Epithelial cell of proximal tubule (primary cell): ENCODE measurements at regions not wholly inside any gene's neighbourhood (a gene's known extent, or its start where the extent isn't known, plus 50 kb on each side); places are given as distances from the start of the nearest gene placed in this dataset.

Source experiments
- DNase-seq: peaks from one replicate; pipeline ENCODE4 v3.0.0-alpha.2; 2011; ENCODE audit warnings: low read depth
- H3K4me3 ChIP-seq: 2 replicates; pipeline ENCODE4 v1.5.1; 2011; ENCODE audit warnings: low read depth, mild to moderate bottlenecking, low read length
- CTCF ChIP-seq: conservative IDR thresholded peaks from 2 replicates; pipeline ENCODE4 v1.5.1; 2012; ENCODE audit warnings: low read depth, mild to moderate bottlenecking, low read length

- H3K4me3 ChIP-seq: no peak overlapping the region
- no peak for TF ChIP-seq CTCF
- no peak for DNase-seq
Observed at GRCh38 chr6:85166114-85166741, 283.7 kb upstream of the NT5E start.

GRCh38 chr6:85163156-85164080 is 286.5 kb upstream of the NT5E start:
- TF ChIP-seq CTCF: no peak
- DNase-seq: no peak
- H3K4me3 ChIP-seq: no peak overlapping the region

- no peak for TF ChIP-seq CTCF
- H3K4me3 ChIP-seq: no peak overlapping the region
- no peak for DNase-seq
Observed at GRCh38 chr6:85157311-85157710, 292.6 kb upstream of the NT5E start.

GRCh38 chr6:85143676-85144075 is 306.2 kb upstream of the NT5E start:
- TF ChIP-seq CTCF: no peak
- H3K4me3 ChIP-seq: no peak overlapping the region
- no peak for DNase-seq

- TF ChIP-seq CTCF: no peak
- no peak overlapping the region for H3K4me3 ChIP-seq
- DNase-seq: no peak
Observed at GRCh38 chr6:85137865-85138264, 312.0 kb upstream of the NT5E start.

GRCh38 chr6:85136310-85136709 is 313.6 kb upstream of the NT5E start:
- no peak for TF ChIP-seq CTCF
- no peak overlapping the region for H3K4me3 ChIP-seq
- no peak for DNase-seq
